CD4-positive, alpha-beta T cell treated with Interleukin-10 for 1 hour (primary cell): ENCODE measurements at regions not wholly inside any gene's neighbourhood (a gene's known extent, or its start where the extent isn't known, plus 50 kb on each side); places are given as distances from the start of the nearest gene placed in this dataset.

Experiments
- DNase-seq: peaks from one replicate; pipeline ENCODE4 v3.0.0-alpha.2; 2020

- no peak for DNase-seq
Observed at GRCh38 chr6:94050515-94050914, 631.2 kb upstream of the EPHA7 start.

GRCh38 chr6:94049001-94049400 is 629.6 kb upstream of the EPHA7 start:
- no peak for DNase-seq

GRCh38 chr6:94045099-94045829 is 625.9 kb upstream of the EPHA7 start:
- no peak for DNase-seq

- DNase-seq: no peak
Observed at GRCh38 chr6:94041945-94042709, 622.8 kb upstream of the EPHA7 start.

- no peak for DNase-seq
Observed at GRCh38 chr6:94036024-94036423, 616.7 kb upstream of the EPHA7 start.

- no peak for DNase-seq
Observed at GRCh38 chr6:94027374-94027773, 608.0 kb upstream of the EPHA7 start.

GRCh38 chr6:94026575-94026974 is 607.2 kb upstream of the EPHA7 start:
- no peak for DNase-seq

- DNase-seq: no peak
Observed at GRCh38 chr6:94005835-94006234, 586.5 kb upstream of the EPHA7 start.

- DNase-seq: no peak
Observed at GRCh38 chr6:93992976-93993375, 573.6 kb upstream of the EPHA7 start.

GRCh38 chr6:93989630-93990029 is 570.3 kb upstream of the EPHA7 start:
- no peak for DNase-seq

- no peak for DNase-seq
Observed at GRCh38 chr6:93985953-93986352, 566.6 kb upstream of the EPHA7 start.

- no peak for DNase-seq
Observed at GRCh38 chr6:93975159-93975558, 555.8 kb upstream of the EPHA7 start.

GRCh38 chr6:93974332-93974731 is 555.0 kb upstream of the EPHA7 start:
- DNase-seq: no peak

- DNase-seq: no peak
Observed at GRCh38 chr6:93972791-93973190, 553.4 kb upstream of the EPHA7 start.

- DNase-seq: no peak
Observed at GRCh38 chr6:93970684-93971083, 551.3 kb upstream of the EPHA7 start.

- no peak for DNase-seq
Observed at GRCh38 chr6:93968126-93968525, 548.8 kb upstream of the EPHA7 start.

GRCh38 chr6:93964926-93965325 is 545.6 kb upstream of the EPHA7 start:
- DNase-seq: no peak

GRCh38 chr6:93964321-93964720 is 545.0 kb upstream of the EPHA7 start:
- DNase-seq: no peak

GRCh38 chr6:93962566-93962965 is 543.2 kb upstream of the EPHA7 start:
- no peak for DNase-seq

GRCh38 chr6:93954584-93954983 is 535.2 kb upstream of the EPHA7 start:
- DNase-seq: no peak

GRCh38 chr6:93943661-93944060 is 524.3 kb upstream of the EPHA7 start:
- DNase-seq: no peak

- DNase-seq: no peak
Observed at GRCh38 chr6:93940381-93940780, 521.0 kb upstream of the EPHA7 start.

GRCh38 chr6:93932175-93932574 is 512.8 kb upstream of the EPHA7 start:
- DNase-seq: no peak

GRCh38 chr6:93927731-93928130 is 508.4 kb upstream of the EPHA7 start:
- DNase-seq: no peak

- DNase-seq: no peak
Observed at GRCh38 chr6:93919365-93919764, 500.0 kb upstream of the EPHA7 start.
